Neural progenitor cell (in vitro differentiated cells): ENCODE measurements at regions not wholly inside any gene's neighbourhood (a gene's known extent, or its start where the extent isn't known, plus 50 kb on each side); places are given as distances from the start of the nearest gene placed in this dataset.

Experiments used
- EZH2 ChIP-seq: fragments of 200-600 bp; sonication (generic); IDR thresholded peaks from 2 replicates; pipeline ENCODE4 v1.6.1; 2017; ENCODE audit warnings: antibody characterized with exemption, mild to moderate bottlenecking, moderate library complexity
- EZH2phosphoT487 ChIP-seq: fragments of 200-600 bp; sonication (generic); IDR thresholded peaks from 2 replicates; pipeline ENCODE4 v1.6.1; 2017; ENCODE audit warnings: antibody characterized with exemption
- TF ChIP-seq, protein P1 (sequence below): fragments of 200-600 bp; sonication (generic); IDR thresholded peaks from 2 replicates; pipeline ENCODE4 v1.5.1; 2017; ENCODE audit warnings: antibody characterized with exemption, mild to moderate bottlenecking

DNA sequence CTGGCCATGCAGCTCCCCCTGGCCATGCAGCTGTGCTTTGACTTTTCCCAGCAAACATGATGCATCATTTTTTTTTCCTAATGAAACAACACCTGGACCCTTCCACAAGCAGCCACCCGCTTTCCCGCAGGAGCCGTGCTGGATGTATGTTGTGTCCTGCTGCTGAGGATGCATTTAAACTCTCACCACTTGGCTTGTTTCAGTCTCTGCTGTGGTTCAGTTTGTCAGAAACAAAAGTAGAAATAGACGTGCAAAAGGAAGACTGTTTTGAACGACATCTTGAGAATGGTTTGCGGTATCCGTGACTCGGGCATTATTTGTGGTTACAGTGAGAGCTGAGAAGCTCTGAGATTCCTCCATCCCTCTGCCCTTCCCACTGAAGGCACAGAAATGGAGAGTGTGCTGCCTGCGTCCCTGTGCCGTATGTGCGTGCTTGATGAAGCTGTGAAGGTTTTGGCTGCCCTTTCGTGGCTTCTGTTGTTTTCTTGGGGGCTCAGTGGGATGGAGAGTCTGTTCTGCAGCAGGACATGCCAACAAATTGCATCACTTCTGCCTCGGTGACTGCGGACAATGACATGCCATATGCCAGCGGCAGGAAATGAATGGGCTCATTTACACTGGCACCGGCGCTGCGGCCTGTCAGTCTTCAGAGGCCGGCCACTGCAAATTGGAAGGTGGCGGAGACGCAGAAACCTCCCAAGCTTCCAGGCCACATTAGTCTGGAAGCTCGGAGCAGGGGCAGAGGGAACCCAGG is 417.7 kb upstream of the SALL3 start:
- TF ChIP-seq EZH2phosphoT487 (no peak), EZH2 (no peak)
- TF ChIP-seq, protein P1, sequence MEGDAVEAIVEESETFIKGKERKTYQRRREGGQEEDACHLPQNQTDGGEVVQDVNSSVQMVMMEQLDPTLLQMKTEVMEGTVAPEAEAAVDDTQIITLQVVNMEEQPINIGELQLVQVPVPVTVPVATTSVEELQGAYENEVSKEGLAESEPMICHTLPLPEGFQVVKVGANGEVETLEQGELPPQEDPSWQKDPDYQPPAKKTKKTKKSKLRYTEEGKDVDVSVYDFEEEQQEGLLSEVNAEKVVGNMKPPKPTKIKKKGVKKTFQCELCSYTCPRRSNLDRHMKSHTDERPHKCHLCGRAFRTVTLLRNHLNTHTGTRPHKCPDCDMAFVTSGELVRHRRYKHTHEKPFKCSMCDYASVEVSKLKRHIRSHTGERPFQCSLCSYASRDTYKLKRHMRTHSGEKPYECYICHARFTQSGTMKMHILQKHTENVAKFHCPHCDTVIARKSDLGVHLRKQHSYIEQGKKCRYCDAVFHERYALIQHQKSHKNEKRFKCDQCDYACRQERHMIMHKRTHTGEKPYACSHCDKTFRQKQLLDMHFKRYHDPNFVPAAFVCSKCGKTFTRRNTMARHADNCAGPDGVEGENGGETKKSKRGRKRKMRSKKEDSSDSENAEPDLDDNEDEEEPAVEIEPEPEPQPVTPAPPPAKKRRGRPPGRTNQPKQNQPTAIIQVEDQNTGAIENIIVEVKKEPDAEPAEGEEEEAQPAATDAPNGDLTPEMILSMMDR: no peak
